Activated T-cell treated with anti-CD3 and anti-CD28 coated beads for 4 hours (primary cell): ENCODE measurements at regions not wholly inside any gene's neighbourhood (a gene's known extent, or its start where the extent isn't known, plus 50 kb on each side); places are given as distances from the start of the nearest gene placed in this dataset.
"Not testable (repeated sequence)": the region's sequence is repeated elsewhere in the genome, so short reads cannot be mapped to it uniquely, and the experiment has no call there.

Experiments used
- DNase-seq: peaks from one replicate; pipeline ENCODE4 v3.0.0-alpha.2; 2020

DNA sequence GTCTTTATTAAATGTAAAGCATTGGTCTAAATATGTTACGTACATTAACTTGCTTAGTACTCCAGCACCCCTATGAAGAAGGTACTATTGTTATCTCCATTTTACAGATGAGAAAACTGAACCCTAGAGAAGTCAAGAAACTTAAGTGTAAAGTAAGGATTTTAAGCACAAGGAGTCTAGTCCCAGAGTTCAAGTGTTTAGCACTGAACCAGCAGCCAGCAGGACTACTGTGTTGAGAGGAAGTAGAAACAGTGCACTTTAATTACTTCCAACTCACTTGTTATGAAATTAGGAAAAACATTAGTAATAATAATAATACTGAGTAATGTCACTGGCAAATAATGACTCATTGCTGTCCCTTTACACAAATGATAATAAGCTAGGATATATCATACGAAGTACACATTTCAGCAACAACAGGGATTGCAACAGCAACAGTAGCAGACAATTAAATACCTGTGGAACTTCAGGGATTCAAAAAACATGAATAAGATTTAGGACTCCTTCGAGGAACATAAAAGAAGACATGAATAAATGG, 548.1 kb upstream of the HS3ST1 start:
- DNase-seq, result no peak

DNA sequence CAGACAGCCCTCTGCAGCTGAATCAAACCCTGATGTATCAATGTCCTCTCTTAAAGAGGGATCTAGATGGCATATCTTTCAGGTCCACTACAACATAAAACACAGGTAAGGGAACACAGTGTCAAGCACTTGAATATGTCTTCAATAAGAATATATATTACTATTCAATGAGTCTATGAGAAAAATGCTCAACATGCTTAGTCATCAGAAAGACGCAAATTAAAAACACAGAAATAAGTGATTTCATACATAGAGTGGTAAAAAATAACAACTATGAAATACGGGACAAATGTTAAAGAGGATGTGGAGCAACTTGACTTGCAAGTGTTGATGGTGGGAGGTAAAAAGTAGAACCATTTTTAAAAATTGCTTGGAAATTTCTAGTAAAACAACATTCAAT, 544.6 kb upstream of the HS3ST1 start:
- no peak for DNase-seq

DNA sequence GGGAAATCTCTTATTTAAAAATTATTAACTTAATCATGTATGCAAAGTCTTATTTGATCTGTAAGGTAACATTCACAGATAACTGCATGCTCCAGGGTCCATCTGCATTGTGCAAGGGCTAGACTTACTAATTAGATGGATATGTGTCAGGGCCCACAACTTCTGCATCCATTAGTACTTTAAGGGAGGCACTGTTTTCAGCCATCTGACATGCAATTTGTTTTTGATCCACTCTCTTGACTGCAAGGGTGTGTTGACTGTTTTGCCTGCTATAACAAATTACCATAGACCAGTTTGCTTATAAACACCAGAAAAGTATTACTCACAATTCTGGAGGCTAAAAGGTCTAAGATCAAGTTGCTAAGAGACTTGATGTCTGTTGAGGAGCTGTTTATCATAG, 542.1 kb upstream of the HS3ST1 start:
- no peak for DNase-seq

DNA sequence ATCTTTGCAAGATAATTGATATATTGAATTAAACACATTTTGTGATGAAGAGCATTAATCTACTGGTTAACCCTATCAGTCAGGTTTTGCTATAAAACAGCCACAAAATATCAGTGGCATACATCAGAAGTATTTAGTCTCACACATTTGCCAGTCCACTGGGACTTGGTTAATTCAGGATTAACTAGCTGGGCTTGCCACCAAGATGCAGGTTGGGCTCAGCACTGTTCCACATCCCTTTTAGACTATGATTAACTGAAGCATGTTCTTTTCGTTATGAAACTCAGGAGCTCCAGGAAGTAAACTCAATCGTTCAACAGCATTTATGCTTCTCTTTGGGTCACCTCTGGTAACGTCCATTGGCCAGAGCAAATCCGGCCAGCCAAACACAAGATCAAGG, 538.1 kb upstream of the HS3ST1 start:
- DNase-seq, result no peak

DNA sequence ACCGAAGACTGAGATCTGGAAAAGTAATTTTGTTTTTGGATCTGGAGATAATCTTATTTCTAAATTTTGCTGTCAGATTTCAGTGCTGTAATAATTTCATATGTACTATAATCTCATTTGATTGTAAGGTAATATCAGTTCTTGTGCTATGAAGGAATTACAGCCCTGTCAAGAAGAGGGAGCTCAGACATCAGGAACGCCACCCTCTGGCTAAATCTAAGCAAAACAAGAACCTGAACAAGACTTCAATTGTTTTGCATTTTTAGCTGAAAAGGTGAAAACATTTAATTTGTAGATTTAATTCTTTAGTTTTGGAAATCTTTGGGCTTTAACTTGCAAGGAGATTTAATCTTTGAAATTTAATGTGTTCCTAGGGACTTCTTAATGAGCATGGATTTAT, 525.4 kb upstream of the HS3ST1 start:
- DNase-seq, result no peak

DNA sequence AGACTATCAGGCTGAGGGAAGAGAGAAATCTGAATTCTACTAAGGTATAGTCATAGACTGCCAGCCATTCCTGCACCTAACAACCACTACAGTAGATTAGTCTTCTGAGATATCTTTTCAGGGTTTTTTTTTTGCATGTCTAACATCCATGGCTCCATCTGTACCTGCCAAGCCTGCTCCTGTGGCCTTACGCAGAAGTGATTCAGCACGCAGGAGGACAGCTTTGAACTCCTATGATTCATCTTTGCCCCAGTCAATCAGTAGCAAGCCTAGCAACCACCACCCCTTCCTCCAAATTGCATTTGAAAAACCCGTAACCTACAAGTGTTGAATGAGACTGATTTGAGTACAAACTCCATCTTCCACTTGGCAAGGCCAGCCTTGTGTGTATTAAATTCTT, 520.7 kb upstream of the HS3ST1 start:
- no peak for DNase-seq

DNA sequence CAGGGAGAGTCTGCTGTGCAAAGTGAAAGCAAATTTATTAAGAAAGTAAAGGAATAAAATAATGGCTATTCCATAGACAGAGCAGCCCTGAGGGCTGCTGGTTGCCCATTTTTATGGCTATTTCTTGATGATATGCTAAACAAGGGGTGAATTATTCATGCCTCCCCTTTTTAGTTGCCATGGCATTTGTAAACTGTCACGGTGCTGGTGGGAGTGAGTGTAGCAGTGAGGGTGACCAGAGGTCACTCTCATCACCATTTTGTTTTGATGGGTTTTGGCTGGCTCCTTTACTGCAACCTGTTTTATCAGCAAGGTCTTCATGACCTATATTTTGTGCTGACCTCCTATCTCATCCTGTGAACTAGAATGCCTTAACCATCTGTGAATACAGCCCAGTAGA, 518.9 kb upstream of the HS3ST1 start:
- not testable (repeated sequence) for DNase-seq

DNA sequence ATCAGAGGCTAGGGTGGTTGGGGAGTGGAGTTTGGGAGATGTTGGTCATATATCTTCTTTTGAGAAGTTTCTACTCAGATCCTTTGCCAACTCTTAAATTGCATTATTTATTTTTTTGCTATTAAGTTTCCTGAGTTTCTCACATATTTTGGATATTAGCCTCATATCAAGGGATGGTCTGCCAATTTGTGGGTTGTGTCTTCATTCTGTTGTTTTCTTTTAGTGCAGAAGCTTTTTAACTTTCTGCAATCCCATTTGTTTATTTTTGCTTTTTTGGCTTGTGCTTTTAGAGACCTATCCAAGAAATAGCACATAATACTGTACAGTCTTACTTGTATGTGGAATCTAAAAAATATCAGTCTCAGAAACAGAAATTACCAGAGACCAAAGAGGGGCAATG, 509.2 kb upstream of the HS3ST1 start:
- no peak for DNase-seq

DNA sequence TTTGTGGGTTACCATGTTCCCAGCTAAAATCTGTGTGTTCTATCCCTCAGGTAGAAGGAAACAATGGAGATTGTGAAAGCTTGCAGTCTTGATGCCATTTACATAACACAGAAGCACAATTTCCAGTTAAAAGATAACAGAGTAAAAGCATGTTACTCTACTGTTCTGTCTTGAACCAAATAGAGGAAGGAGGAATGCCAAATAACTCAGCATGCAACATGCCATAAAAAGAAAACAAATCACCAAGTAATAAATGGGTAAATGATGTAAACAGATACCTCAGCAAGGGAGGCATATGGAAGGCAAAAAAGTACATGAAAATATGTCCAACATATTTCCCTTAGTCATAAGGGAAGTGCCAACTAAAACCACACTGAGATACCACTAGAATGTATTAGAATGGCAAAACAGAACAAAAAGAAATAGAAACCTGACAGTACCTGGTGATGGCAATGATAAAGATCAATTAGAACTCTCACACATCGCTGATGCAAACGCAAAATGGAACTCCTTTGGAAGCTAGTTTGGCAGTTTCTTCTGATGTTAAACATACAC, 502.6 kb upstream of the HS3ST1 start:
- no peak for DNase-seq

DNA sequence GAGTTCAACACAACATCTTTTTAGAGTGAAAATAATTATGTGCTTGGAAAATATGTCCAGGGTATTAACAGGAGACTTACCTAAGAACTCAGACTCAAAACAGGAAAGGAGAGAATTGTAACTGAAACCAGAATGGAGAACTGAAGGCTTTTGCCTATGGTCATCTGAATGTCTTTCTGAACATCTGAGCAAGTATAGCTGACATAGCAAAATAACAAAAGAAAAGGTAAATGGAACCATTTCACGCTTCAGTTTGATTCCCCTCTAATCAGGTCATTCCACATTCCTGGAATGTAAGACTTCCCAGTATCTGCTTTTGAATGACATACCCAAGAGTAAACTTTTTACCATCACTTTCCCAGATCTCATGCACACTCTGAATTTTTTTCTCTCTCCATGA, 500.4 kb upstream of the HS3ST1 start:
- no peak for DNase-seq

DNA sequence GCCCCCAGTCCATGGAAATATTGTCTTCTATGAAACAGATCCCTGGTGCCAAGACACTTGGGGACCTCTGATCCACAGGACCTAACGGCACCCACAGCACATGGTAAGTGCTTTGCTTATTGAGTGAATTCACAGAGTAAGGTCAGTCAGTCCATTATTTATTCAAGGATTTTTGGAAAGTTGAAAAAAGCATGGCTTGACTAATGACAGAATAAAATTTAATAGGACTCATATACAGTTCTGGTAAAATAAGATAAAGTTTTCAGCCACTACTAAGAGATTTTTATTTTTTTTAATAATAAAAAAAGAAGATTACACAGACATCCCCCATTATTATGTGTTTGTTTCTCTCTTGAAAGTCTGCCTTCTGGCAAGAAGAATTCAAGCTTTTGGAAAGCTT, 490.6 kb upstream of the HS3ST1 start:
- no peak for DNase-seq

DNA sequence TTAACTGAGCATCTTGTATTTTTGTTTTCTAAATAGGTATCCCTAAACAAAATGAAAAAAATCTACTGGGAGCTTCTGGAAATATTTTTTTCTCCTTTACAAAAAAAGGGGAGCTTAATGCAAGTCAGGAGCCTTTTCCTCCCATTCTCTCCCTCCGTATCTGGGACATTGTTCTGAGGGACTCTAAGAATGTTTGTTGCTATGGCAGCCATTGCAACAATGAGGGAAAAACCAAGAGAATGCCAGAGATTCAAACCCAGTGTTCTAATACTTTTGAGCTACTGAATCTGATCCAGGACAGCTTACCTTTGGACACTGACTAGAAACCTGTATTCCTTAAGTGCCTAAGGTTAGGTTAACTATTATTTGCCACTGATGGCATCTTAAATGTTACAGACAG, 485.7 kb upstream of the HS3ST1 start:
- DNase-seq, result no peak

DNA sequence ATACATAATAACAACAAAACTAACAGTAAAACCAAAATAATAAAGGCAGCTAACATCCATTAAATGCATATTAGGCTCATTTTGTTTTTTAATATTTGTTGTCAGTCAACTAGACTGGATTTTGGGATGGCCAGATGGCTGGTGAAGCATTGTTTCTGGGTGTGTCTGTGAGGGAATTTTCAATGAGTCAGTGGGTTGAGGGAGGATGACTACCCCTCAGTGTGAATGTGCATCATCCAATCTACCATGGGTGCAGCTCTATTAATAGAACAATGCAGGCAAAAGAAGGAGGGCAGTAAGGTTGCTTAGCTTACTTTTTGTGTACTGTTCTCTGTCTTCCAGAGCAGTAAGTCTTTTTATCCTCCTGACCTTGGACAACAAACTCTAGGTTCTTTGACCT, 484.2 kb upstream of the HS3ST1 start:
- DNase-seq, result no peak

DNA sequence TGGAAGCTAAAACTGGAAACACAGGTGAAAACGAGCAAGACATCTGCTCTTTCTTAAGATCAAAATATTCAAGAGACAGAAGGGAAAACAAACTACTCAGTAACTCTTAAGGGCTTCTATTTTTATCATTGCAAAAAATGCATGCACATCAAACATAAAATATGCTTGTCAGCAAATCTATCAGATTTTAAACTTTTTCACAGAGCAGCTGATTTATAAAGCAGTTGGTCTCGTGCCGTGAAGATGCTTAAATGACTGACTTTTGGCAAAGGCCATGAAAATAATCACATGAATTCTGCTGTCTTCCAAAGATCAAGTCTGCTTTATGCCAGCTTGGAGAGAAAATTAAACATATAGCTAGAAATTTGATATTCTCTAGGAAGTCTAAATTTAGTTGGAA, 482.1 kb upstream of the HS3ST1 start:
- no peak for DNase-seq

DNA sequence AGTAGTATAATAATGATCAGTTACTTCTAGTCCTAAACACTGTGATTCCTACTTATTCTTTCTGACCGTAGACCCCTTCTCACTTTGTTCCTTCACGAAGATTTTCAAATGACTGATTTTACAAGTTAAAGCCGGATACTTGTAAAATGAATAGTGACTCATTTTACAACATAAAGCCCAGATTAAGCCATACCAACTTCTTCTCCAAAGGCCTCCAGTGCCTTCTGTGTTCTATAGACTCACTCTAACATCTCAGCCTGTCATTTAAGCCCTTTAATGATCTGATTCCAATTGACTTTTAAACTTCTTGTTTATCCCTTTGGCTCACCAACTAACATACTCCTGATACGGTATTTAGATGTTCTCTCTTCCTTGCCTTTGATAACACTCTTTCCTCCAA, 480.0 kb upstream of the HS3ST1 start:
- no peak for DNase-seq

DNA sequence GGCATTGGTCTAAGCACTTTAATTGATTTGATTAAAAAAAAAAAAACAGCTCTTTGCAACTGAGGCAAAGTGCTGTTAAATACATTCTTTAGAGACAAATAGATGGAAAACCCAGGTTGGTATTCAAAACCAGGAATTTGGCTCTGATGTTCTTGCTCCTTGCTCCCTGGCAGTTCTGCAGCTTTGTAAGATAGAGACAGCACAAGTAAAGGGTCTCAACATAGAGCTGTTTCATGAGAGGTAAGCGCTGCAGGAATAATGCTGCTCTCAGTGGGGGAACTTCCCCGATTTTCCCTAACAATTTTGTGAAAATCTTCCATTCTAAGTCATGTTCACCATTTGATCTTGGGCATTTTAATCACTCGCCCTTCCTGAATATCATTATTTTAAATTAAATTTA, 479.5 kb upstream of the HS3ST1 start:
- DNase-seq, result no peak

DNA sequence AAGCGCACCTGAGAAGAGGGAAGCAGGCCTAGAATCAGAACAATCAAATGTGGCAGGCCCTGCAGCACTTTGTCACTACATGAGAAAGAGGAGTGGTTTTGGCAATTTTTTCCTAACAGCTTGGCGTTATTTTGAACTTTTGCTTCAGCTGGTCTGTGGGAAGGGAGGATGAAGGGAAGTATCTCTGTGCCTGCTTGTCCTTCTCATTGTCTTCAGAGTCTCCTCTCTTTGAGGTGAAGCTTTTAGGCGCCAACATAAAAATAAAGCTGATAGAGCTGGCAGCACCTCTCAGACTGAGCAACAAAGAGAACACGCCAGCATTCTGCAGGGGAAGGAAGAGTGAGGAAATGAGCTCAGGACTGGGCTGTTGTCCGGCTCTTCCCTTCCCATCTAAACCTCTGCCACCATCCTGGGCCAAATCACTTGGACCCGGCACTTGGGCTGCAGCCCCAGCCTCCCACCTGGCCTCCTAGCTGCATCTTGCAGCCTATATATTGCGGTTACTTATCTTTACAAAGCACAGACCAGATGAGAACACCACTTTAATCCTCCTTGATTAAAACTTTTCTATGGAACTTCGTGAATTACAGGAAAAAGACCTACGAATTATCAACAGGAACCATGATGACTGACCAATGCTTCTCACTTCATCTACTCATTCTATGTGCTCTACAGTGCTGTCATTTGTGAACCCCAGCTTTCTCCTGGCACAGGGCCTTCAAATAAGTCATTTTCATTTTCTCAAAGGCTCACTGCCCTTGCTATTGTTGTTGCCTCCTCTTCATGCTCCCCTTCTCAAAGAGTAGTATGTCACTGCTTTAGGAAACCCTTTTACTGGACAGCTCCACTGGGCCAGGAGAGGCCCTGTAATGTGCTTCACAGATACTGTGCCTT, 476.4 kb upstream of the HS3ST1 start:
- no peak for DNase-seq

DNA sequence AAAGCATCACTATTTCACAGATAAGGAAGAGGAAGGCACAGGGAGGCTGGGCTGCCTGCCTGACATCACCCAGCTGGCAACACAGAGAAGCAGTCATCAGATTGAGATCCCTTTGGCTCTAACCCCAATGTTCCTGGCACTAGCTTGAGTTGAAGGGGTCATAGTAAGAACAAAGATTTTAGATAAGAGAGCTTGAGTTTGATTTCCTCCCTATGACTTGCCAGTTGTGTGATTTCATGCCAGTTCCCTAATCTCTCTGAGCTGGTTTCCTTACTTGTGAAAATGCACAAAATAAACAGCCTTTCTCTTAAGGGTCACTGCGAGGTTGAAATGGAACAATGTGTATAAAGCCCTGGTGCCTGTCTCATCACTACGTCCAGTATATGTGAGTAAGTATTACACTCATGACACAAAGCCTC, 475.4 kb upstream of the HS3ST1 start:
- no peak for DNase-seq

DNA sequence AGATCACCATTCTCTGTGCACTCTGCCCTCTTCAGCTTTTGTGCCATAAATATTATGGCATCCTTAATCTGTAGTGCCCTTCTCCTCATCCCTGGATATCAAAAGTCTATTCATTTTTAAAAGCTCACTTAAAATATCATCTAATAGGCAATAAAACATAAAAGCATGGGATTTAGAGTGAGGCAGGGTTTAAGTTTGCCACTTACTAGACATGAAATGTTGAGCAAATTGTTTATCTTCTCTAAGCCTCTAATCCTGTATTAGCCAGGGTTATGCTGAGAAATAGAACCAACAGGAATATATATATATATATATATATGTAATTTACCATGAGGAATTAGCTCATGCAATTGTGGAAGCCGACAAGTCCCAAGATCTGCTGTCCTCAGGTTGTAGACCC, 472.4 kb upstream of the HS3ST1 start:
- no peak for DNase-seq

DNA sequence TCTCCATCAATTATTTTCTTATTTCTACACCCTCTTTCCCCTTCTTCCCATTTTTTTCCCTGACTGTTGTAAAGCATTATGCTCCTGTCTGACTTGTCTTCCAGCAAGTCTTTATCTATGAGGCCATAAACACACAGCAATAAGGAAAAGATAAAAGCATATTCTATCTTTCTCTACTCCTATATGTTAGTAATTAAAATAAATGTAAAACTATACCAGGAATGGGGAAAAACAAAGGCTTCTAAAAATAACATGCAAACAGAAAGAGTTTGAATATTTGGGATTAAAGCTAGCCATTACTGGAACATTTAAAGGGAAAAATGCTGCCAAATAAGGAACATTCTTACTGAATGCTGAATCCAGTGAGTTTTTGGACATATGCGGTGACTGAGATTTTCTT, 471.7 kb upstream of the HS3ST1 start:
- DNase-seq, result no peak

DNA sequence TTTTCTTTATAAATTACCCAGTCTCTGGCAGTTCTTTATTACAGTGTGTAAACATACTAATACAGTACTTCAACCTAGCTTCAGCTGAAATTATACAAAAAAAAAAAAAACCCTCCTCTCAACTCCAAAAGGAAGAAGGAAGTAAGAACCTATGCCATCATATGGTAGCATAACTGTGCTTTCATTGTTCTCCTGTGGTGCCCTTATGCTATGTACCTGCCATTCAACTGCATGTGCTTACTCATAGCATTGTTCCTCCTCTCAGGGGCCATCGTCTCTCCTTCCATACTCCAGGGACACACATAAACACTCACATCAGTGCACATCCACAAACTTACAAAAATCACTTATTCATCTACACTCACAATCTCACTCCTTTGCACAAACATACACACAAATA, 470.1 kb upstream of the HS3ST1 start:
- DNase-seq, result no peak

DNA sequence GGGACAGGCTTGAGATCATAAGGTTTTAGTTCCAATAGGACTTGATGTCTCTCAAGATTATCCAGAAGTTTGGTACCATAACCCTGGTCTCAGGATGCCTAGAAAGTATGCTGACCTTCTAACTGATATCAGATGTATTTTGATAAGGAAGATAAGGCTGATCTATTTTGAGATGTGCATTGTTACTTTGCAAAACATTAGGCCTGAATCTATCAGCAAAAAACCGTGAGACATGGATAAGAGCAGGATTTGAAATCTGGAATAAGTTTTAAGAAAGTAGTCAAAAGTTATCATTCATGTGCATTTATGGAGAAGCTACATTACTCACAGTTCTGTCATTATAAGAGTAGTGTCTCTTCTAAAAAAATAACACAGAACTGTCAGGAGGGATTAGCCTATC, 467.1 kb upstream of the HS3ST1 start:
- no peak for DNase-seq

DNA sequence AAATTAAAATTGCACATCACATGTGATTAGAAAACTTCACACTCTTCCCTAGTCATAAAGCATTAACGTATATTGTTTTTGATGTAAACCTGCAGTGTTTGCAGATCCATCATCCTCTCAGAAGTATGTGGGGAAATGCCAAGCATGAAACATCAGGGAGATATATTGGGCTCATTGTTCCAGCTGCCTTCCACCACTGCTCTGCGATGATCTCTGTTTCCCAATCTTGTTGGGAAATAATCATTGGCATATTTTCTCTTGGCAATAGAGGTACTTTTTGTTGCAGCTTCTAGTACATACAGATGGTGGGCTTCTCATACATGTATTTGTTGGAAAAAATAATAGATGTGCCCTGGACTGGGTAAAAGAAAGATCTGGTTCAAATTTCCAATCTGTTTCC, 466.3 kb upstream of the HS3ST1 start:
- DNase-seq, result no peak

DNA sequence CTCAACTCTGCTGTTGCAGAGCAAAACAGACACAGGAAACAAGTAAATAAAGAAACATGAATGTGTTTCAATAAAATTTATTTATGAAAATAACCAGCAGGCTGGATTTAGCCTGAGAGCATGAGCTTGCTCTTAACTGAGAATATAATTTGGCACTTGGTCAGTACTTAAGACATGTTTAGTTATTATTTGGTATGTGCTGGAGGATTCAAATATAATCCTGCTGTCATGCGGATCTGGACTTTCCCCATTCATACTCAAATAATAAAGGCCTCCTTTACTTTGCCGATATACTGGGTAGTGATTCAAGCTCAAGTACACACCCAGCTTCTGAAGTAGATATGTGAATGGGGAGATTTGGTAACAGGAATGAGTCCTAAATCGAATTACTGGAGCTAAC, 465.5 kb upstream of the HS3ST1 start:
- DNase-seq, result no peak

DNA sequence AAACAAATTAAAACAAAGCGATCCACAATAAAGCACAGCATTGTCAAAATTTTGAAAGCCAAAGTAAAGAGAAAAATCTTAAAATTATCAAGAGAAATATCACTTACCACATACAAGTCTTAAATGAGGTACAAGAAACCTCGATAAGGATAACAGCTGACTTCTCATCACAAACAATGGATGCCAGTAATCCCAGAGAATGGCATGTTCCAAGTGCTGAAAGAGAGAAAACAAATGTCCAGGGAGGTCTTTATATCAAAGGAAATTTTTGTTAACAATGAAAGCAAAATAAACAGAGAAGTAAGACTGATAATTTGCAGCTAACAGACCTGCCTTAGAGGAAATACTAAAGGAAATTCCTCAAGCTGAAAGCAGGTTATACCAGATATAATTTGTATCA, 460.4 kb upstream of the HS3ST1 start:
- no peak for DNase-seq
